OCI-LY3 (cell line): ENCODE measurements at regions not wholly inside any gene's neighbourhood (a gene's known extent, or its start where the extent isn't known, plus 50 kb on each side); places are given as distances from the start of the nearest gene placed in this dataset.
"Not testable (repeated sequence)": the region's sequence is repeated elsewhere in the genome, so short reads cannot be mapped to it uniquely, and the experiment has no call there.

Experiments
- CTCF ChIP-seq: fragments of 200-600, 300-600 bp; sonication (generic); IDR thresholded peaks from 2 replicates; pipeline ENCODE4 v1.5.1; 2014; ENCODE audit warnings: antibody characterized with exemption, low read length, low read depth
- EZH2phosphoT487 ChIP-seq: fragments of 200-600 bp; shearing (Covaris generic); IDR thresholded peaks from 2 replicates; pipeline ENCODE4 v1.6.1; 2018; ENCODE audit warnings: antibody characterized with exemption, mixed run types, low read depth

- TF ChIP-seq CTCF, EZH2phosphoT487: not testable (repeated sequence)
These were observed 1217.1 kb downstream of the GALC start for GRCh38 chr14:86775896-86776295.
